Dermis blood vessel endothelial cell (primary cell): ENCODE measurements at regions not wholly inside any gene's neighbourhood (a gene's known extent, or its start where the extent isn't known, plus 50 kb on each side); places are given as distances from the start of the nearest gene placed in this dataset.
A peak's percentile ranks its signal among the peaks of the same experiment; 100 is the strongest.
"Not testable (repeated sequence)": the region's sequence is repeated elsewhere in the genome, so short reads cannot be mapped to it uniquely, and the experiment has no call there.

Experiments used
- DNase-seq: peaks from one replicate; pipeline ENCODE4 v3.0.0; 2010

DNA sequence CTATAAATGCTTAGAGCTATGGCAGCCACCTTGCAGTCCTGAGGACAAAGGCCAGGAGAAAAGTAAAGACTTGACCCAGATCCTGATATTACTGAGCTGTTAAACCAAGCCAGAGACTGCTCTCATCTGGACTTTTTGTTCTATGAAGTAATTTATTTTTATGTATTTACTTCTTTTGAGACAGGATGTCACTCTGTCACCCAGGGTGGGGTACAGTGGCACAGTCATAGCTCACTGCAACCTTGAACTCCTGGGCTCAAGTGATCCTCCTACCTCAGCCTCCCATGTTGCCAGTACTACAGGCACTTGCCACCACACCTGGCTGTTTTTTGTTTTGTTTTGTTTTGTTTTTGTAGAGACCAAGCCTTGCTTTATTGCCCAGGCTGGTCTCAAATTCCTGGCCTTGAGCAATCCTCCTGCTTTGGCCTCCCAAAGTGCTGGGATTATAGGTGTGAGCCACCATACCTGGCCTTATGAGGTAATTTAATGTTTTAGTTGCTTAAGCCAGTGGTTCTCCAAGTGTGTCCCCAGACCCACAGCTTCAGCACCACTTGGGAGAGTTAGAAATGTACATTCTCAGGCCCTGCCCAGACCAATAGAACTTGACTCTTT, 112.1 kb downstream of the COPRS start:
- DNase-seq = no peak

GRCh38 chr17:31745964-31746600, 113.0 kb downstream of the COPRS start:
- DNase-seq = peak; percentile 32

GRCh38 chr17:31744511-31744951, 114.5 kb downstream of the COPRS start:
- DNase-seq = no peak

DNA sequence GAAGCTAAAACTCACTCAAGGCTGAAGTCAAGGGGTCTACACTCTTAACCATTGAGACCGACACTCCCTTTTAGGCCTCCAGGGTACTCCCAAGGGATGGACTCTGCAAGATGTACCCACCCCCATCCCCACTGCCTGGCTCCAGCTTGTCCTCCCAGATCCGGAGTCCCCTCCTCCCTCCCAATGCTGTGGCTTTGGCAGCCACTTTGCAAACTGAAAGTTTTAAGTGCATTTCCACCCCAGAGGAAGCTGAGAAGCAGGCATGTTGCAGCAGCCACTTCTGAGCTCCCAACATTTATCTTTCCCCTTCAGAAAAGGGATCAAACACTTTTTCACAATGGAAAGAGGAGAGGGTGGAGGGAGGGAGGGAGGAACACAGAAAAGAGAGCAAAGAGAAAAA, 115.2 kb downstream of the COPRS start:
- DNase-seq = no peak

- DNase-seq = no peak
These were observed 117.7 kb downstream of the COPRS start for GRCh38 chr17:31741371-31741770.

GRCh38 chr17:31740611-31741082, 118.4 kb downstream of the COPRS start:
- no peak for DNase-seq

GRCh38 chr17:31738996-31739699, 119.9 kb downstream of the COPRS start:
- no peak for DNase-seq

- DNase-seq = no peak
These were observed 120.6 kb downstream of the COPRS start for GRCh38 chr17:31738488-31738887.

DNA sequence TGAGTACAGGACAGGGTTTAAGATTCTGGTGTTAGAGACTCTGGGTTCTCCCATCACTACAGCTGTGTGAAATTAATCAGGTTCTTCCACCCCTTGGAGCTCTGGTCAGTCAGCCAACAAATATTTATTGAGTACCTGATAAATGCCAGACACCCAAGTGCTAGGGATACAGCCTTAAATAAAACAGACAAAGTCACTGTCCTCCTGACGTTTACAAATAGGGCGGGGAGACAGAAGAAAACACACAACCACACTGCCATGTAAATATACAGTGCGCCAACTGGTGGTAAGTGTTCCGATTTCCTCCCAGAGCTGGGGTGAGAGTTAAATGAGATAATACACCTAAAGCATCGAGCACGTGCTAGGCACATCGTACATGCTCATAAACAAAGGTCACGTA, 121.0 kb downstream of the COPRS start:
- DNase-seq = no peak

- DNase-seq = no peak
These were observed 122.0 kb downstream of the COPRS start for GRCh38 chr17:31736855-31737625.

DNA sequence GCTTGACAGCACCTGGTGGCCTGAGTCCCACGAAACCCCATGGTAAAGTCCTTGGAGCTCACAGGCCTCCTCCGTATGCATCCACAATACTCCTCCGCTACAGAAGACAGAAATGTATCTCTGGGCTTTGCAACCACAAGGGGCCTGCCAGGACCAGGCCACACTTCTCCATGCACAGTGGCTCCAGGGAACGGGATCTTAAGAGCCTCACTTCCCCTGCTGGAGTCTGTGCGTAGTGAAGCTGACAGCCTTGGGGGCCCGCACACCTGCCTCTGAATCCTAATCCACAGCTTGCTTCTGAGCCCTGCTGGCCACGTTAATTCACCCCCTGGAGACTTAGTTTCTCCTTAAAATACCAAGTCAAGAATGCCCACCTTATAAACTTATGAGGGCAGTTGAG, 125.7 kb downstream of the COPRS start:
- DNase-seq = no peak

- not testable (repeated sequence) for DNase-seq
These were observed 127.4 kb downstream of the COPRS start for GRCh38 chr17:31731585-31732154.

DNA sequence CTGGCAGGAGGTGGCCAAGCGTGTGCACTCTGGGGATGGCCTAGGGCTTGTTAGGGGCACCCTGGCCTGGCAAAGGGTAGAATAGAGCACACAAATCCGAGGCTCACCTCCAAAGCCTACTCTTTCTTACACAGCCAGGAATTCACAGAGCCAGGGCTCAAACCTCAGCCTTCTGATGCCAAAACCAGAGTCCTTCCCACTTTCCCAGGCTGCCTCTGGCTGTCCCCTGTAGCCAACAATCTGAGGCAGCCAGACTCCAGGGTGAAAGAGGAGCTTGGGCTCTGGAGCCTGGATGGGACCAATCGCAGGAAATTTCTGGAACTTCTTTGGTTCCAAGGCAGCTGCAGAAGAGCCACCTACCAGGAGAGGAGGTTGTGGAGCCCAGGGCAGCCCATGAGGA, 127.9 kb downstream of the COPRS start:
- DNase-seq = no peak

DNA sequence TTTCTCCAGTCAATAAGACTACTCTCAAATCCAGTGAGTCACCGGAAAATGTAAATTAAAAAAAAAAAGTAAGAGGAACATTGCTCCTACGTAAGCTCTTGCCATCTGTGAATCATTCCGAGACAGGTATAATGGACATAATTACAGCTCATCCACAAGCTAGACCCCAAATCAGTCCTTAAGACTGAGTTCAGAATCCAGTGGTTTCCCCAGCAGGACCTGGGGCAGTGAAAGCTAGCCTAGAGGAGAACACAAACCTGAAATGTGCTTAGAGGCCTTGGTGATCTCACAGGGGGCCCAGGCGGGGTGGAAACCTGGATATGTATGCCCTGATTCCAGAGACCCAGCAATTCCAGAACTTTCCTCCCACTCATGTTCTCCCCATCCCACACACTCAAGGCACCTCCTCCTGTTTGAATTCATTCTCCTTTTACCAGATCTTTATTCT, 132.0 kb downstream of the COPRS start:
- peak; percentile 65 for DNase-seq

- DNase-seq = peak; percentile 69
These were observed 134.4 kb downstream of the COPRS start for GRCh38 chr17:31724619-31725018.

DNA sequence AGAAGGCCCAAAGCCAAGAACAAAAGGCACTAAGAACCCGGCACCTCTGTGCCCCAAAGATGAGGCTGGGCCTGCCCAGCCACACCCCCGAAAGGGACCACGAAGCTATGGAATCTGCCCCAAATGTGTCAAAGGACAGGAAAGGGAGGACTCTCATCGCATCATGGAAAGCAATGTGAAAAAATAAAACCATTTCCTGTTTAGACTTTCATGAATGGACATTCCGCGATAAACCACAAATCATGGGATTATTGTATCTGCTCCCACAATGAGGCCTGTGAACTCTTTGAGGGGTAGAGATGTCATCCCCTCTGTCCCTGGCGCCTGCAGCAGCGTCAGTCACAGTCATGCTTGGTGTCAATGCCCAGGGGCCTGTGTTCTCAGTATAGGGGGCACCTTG, 135.0 kb downstream of the COPRS start:
- peak; percentile 81 for DNase-seq

GRCh38 chr17:31722251-31723056, 136.6 kb downstream of the COPRS start:
- DNase-seq = peak; percentile 98

DNA sequence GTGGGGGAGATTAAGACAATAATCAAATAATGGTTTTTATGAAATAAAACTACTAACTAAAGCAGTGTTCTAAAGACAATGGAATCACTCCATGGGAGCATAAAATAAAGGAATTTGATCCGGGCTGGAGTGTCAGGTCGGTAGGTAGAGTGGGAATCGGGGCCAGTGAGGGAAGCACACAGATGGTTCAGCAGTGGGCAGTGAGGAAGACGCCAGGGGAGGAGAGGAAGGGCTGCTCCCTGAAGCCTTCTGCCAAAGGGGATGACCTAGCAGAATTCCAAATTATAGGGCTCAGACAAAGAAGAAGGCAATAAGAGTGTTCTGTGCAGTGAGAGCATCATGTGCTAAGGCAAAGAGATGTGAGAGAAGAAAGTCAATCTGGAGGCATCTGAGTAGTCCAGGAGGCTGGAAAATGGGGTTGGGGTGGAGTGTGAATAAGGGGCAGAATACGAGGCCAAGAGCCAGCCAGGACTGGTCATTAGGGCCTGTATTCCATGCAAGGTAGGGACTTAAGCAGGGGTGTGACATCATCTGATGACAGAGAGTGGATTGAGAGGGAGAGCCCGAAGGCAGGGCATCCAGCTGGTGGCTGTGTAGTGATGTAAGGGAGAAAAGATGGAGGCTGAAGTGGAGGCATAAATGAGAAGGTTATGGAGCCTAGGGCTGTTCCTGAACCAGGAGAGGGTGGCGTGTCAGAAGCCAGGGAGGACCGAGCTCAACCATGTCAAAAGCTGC, 137.6 kb downstream of the COPRS start:
- peak; percentile 50 for DNase-seq

- not testable (repeated sequence) for DNase-seq
These were observed 141.8 kb downstream of the COPRS start for GRCh38 chr17:31717251-31717650.

- no peak for DNase-seq
These were observed 143.6 kb downstream of the COPRS start for GRCh38 chr17:31715446-31715845.

DNA sequence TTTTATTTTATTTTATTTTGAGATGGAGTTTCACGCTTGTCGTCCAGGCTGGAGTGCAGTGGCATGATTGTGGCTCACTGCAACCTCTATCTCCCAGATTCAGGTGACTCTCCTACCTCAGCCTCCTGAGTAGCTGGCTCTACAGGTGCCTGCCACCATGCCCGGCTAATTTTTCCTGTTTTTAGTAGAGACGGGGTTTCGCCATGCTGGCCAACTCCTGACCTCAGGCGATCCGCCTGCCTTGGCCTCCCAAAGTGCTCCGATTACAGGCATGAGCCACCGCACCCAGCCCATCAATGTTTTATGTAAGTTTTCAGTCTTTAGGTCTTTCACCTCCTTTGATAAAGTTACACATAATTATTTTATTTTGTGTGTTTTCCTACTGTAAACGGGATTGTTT, 154.6 kb downstream of the COPRS start:
- no peak for DNase-seq
